HUES6 (cell line): ENCODE measurements at regions not wholly inside any gene's neighbourhood (a gene's known extent, or its start where the extent isn't known, plus 50 kb on each side); places are given as distances from the start of the nearest gene placed in this dataset.
A peak's percentile ranks its signal among the peaks of the same experiment; 100 is the strongest.
"Not testable (repeated sequence)": the region's sequence is repeated elsewhere in the genome, so short reads cannot be mapped to it uniquely, and the experiment has no call there.

Source experiments
- H3K27ac ChIP-seq: 2 replicates; pipeline ENCODE4 v1.7.0; 2013; ENCODE audit warnings: low read depth, mild to moderate bottlenecking, low read length, inconsistent platforms
- H3K27me3 ChIP-seq: 2 replicates; pipeline ENCODE4 v1.6.1; 2013; ENCODE audit warnings: low read length; ENCODE audit not compliant: control insufficient read depth, insufficient read depth
- H3K36me3 ChIP-seq: 2 replicates; pipeline ENCODE4 v1.6.1; 2013; ENCODE audit warnings: low read length; ENCODE audit not compliant: control insufficient read depth, insufficient read depth
- H3K4me1 ChIP-seq: 2 replicates; pipeline ENCODE4 v1.6.1; 2013; ENCODE audit warnings: low read length; ENCODE audit not compliant: control insufficient read depth, insufficient read depth
- H3K4me3 ChIP-seq: 2 replicates; pipeline ENCODE4 v1.5.1; 2013; ENCODE audit warnings: low read depth, low read length
- H3K9ac ChIP-seq: one replicate; pipeline ENCODE4 v1.6.1; 2013; ENCODE audit warnings: mild to moderate bottlenecking, low read length
- H3K9me3 ChIP-seq: 2 replicates; pipeline ENCODE4 v1.6.1; 2013; ENCODE audit warnings: low read depth, low read length; ENCODE audit not compliant: control insufficient read depth, insufficient read depth

DNA sequence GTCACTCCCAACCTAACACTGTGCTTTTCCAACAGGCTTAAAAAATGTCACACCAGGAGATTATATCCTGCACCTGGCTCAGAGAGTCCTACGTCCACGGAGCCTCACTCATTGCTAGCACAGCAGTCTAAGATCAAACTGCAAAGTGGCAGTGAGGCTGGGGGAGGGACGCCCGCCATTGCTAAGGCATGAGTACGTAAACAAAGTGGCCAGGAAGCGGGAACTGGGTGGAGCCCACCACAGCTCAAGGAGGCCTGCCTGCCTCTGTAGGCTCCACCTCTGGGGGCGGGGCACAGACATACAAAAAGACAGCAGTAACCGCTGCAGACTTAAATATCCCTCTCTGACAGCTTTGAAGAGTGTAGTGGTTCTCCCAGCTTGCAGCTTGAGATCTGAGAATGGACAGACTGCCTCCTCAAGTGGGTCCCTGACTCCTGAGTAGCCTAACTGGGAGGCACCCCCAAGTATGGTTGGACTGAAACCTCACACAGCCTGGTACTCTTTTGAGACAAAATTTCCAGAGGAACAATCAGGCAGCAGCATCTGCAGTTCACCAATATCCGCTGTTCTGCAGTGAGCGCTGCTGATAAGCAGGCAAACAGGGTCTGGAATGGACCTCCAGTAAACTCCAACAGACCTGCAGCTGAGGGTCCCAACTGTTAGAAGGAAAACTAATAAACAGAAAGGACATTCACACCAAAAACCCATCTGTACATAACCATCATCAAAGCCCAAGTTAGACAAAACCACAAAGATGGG lies 2986.4 kb upstream of the OR11H1 start:
- not testable (repeated sequence) for H3K27me3 ChIP-seq, H3K4me3 ChIP-seq, H3K36me3 ChIP-seq, H3K4me1 ChIP-seq, H3K9ac ChIP-seq, H3K27ac ChIP-seq, H3K9me3 ChIP-seq

DNA sequence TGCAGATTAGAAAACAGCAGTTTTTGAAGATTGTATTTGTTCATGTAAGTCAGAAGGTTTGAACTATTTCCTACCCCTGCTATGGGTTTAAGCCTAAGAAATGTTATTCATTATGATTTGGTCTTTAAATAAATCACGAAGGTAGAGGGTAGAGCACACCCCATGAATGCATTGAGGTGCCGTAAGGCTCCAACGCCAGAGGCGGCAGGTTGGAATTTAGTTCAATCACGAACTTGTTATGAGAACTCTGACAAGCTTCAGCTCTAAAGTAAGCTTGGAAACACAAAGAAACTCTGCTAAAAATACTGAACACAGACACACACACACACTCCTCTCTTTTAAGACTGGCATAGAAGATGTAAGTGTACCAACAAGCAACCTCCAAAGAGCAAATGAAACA lies 2974.6 kb upstream of the OR11H1 start:
- not testable (repeated sequence) for H3K27me3 ChIP-seq, H3K9me3 ChIP-seq, H3K36me3 ChIP-seq, H3K27ac ChIP-seq, H3K4me3 ChIP-seq, H3K9ac ChIP-seq, H3K4me1 ChIP-seq

DNA sequence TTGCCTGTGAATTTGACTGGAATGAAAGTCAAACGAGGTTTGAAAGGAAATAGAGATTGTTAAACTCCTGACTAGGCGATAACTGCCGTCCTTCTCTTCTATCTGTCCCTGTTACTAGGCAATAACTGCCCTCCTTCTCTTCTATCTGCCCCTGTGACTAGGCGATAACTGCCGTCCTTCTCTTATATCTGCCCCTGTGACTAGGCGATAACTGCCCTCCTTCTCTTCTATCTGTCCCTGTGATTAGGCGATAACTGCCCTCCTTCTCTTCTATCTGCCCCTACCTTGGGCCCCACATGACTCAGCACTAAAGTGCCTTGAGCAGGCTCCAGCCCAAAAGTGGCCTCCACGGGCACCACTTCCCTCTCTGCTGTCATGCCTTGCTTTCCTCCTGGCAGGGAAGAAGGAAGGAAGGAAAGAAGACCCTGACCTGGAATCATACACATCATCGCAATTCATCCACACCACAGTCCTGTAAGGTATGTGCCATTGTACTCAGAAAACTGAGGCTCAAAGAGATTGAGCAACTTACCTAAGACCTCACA lies 2973.3 kb upstream of the OR11H1 start:
- H3K36me3 ChIP-seq, H3K27ac ChIP-seq, H3K4me1 ChIP-seq, H3K9me3 ChIP-seq, H3K9ac ChIP-seq, H3K4me3 ChIP-seq, H3K27me3 ChIP-seq: not testable (repeated sequence)

DNA sequence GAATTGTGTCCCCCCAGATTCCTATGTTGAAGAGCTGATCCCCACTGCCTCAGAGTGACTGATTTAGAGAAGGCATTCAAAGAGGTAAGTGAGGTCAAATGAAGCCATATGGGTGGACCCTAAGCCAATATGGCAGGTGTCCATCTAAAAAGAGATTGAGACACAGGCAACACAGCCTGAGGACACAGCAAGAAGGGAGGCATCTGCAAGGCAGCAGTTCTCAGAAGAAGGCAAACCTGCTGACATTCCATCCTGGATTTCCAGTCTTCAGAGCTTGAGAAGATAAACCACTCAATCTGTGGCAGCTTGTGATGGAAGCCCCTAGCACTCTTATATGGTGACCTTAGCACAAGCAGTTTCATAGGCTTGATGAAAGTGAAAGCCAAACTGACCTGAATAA lies 2956.5 kb upstream of the OR11H1 start:
- H3K36me3 ChIP-seq, H3K27ac ChIP-seq, H3K9ac ChIP-seq, H3K27me3 ChIP-seq, H3K4me3 ChIP-seq, H3K4me1 ChIP-seq, H3K9me3 ChIP-seq: not testable (repeated sequence)

DNA sequence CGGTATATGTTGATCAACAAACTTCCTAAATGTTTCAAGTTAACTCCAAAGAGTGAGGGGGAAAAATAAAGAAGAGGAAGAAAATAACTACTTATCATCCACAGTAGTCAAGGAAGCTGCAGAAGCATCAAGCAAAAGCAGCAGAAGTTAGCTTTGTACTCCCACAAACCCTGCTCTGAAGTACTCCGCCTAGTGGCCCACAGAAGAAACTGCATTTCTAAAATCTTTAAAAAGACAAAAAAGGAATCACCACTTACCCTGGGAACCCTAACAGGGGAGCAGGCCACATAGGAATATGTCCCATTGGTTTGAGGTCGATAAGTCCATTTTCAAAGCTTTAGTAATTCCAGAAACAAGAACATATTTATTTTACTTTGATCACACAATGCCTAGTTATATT lies 2948.3 kb upstream of the OR11H1 start:
- not testable (repeated sequence) for H3K4me1 ChIP-seq, H3K36me3 ChIP-seq, H3K9me3 ChIP-seq, H3K9ac ChIP-seq, H3K27ac ChIP-seq, H3K4me3 ChIP-seq, H3K27me3 ChIP-seq

DNA sequence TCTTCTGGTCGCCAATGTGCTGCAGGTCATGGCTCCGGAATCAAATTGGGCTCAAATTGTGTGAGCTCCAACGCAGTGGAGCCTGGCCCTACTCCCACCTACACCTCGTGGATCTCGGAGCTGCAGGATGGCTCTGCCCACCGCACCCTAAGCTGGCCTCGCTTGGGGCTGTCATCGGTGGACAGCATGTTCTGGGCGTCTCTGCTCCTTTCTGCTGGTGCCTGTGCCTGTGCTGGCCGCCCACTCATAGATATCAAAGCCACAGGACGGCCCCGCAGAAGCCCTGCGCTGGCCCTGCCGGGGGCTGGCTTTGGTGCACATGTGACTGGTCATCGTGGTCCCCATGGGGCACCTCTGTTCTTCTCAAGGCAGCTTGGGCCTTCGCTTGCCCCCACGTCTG lies 2943.5 kb upstream of the OR11H1 start:
- H3K9ac ChIP-seq, H3K27me3 ChIP-seq, H3K4me1 ChIP-seq, H3K4me3 ChIP-seq, H3K27ac ChIP-seq, H3K36me3 ChIP-seq: not testable (repeated sequence)
- peaks cover 13% of the 10 kb centered on the region; the same call in 1 of the 2 replicates for H3K9me3 ChIP-seq

DNA sequence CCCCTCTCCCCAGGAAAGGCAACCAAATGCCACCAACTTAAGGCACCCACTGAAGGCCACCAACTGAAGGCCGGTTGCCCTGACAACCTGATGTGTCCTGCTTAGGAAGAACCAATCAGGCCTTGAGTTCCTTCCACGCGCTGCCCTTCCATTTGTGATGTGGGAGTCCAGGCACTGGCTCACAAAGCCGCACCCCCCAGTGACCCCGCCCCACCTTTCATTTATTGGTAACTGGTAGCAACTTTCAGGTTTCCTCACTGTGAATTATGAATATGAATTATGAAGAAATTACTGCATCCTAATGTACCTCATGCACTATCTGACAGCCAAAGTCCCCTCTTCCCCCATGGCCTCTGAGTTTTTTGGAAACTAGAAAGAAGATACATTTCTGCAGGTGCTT lies 2943.1 kb upstream of the OR11H1 start:
- H3K4me1 ChIP-seq, H3K4me3 ChIP-seq, H3K36me3 ChIP-seq, H3K9ac ChIP-seq, H3K27ac ChIP-seq, H3K27me3 ChIP-seq: not testable (repeated sequence)
- H3K9me3 ChIP-seq, result peaks cover 16% of the 10 kb centered on the region; the same call in 1 of the 2 replicates

DNA sequence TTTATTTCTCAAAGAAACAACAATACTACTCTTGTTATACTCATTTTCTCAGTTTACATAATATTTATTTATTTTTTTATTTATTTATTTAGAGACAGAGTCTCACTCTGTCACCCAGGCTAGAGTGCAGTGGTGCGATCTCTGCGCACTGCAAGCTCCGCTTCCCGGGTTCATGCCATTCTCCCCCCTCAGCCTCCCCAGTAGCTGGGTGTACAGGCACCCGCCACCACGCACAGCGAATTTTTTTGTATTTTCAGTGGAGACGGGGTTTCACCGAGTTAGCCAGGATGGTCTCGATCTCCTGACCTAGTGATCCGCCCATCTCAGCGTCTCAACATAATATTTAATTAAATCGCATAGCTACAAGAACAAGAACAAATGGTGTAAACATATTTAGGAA lies 2932.3 kb upstream of the OR11H1 start:
- H3K9ac ChIP-seq, H3K36me3 ChIP-seq: not testable (repeated sequence)
- peaks cover 38% of the 10 kb centered on the region for H3K9me3 ChIP-seq

DNA sequence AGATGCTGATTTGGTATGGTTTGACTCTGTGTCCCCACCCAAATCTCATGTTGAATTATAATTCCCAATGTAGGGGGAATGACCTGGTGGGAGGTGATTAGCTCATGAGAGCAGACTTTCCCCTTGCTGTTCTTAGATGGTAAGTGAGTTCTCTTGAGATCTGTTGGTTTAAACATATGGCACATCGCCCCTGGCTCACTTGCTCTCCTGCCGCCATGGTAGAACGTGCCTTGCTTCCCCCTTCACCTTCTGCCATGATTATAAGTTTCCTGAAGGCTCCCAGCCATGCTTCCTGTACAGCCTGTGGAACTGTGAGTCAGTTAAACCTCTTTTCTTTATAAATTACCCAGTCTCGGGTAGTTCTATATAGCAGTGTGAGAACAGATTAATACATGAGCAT lies 2930.2 kb upstream of the OR11H1 start:
- not testable (repeated sequence) for H3K27me3 ChIP-seq, H3K4me1 ChIP-seq, H3K9ac ChIP-seq, H3K27ac ChIP-seq, H3K4me3 ChIP-seq, H3K36me3 ChIP-seq
- H3K9me3 ChIP-seq, result peaks cover 58% of the 10 kb centered on the region

More for the DNA sequence above, 2932.3 kb upstream of the OR11H1 start:
- H3K27ac ChIP-seq, H3K4me1 ChIP-seq, H3K4me3 ChIP-seq, H3K27me3 ChIP-seq: not testable (repeated sequence)

DNA sequence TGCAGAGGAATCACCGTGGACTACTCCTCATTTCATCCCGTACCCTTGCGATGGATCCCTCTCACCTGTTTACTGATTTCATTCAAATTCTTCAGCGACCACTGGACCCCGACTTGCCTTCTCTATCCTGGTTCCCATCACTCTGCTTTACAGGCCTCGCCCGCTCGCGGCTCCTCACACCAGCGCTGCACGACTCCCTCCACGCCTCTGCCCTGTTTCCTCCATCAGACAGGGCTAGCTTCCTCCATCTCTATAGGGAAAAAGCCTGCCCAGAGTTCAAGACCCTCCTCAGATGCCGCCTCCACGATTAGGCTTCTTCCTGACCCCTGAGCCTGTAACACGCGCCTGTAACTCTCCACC lies 2926.5 kb upstream of the OR11H1 start:
- H3K27me3 ChIP-seq, H3K36me3 ChIP-seq, H3K27ac ChIP-seq, H3K9ac ChIP-seq, H3K4me1 ChIP-seq: not testable (repeated sequence)
- Histone ChIP-seq H3K9me3 (peaks cover 55% of the 10 kb centered on the region), H3K4me3 (0 out of 2 replicates have a peak overlapping the region, but pooled peaks have one; percentile 16)

DNA sequence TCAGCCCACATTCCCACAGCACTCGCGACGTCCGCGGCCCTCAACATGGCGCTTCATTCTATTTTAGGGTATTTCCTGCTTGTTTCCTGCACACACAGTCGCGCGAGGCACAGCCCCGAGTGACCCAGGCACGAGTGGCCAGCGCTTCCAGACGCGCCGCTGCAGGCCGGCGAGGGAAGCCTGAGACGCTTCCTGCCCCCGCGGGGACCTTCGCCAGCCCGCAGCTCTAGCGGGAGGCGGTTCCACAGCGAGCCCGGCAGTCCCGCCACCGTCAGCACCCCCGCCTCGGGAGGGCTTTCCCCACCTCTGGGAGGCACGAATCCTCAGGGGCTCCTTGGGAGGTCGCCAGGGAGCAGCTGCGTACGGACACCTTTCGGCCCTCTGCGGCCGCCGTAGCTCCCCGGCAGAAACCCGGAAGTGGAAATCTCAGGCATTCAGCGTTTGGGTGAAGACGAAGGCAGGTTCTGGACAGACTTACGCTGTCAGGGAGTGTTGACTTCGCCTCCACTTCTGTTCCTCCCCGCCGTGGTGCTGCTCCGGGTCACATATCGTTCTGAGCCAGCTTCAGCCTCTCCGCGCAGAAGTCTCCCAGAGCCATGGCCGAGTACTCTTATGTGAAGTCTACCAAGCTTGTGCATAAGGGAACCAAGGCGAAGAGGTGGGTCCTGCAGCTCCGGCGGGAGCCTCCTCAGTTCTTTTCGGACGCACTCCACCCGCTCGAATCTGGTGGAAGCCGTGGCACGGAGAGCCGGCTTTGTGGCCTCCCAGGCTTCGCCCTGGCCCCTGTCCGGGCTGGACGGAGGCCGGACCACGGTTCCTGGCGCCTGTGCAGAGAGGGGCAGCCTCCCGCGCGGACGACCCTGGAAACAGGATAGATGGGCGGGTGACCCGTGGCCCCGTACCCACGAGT lies 2925.9 kb upstream of the OR11H1 start:
- no peaks in the 10 kb centered on the region for H3K4me1 ChIP-seq
- no peaks in the 10 kb centered on the region for H3K36me3 ChIP-seq
- H3K27me3 ChIP-seq, result no peaks in the 10 kb centered on the region
- H3K9me3 ChIP-seq, result peaks cover 61% of the 10 kb centered on the region
- 0 out of 2 replicates have a peak overlapping the region, but pooled peaks have one; percentile 16 for H3K4me3 ChIP-seq
- no peak overlapping the region for H3K27ac ChIP-seq
- H3K9ac ChIP-seq, result no peak overlapping the region
